ENCODE measurements at regions not wholly inside any gene's neighbourhood (a gene's known extent, or its start where the extent isn't known, plus 50 kb on each side); places are given as distances from the start of the nearest gene placed in this dataset.

- no peaks in the 10 kb centered on the region for H3K36me3 ChIP-seq
- no peaks in the 10 kb centered on the region for H3K9me3 ChIP-seq
- 76 to 78% methylated on average over 2 to 3 of the region's 3 CpGs for WGBS, 2 donors (ENCODE audit: low coverage in 1 of 2)
- no peaks in the 10 kb centered on the region for H3K4me1 ChIP-seq
- H3K4me3 ChIP-seq: no peak overlapping the region
- no peak for ATAC-seq
- no peak overlapping the region for H3K27ac ChIP-seq
- H3K27me3 ChIP-seq: no peaks in the 10 kb centered on the region
- no peak for TF ChIP-seq EP300 (IDR thresholded peaks at IDR 0.05)
- no peak for TF ChIP-seq CTCF (IDR thresholded peaks at IDR 0.05)
- no peak for TF ChIP-seq POLR2A (IDR thresholded peaks at IDR 0.05)
- TF ChIP-seq POLR2AphosphoS5 (IDR thresholded peaks at IDR 0.05): no peak
These were observed 245.9 kb downstream of the MTERF1 start for GRCh38 chr7:91634485-91635177.

GRCh38 chr7:91636129-91636724, 244.3 kb downstream of the MTERF1 start:
- no peaks in the 10 kb centered on the region for H3K36me3 ChIP-seq
- no peak for ATAC-seq
- no peaks in the 10 kb centered on the region for H3K4me1 ChIP-seq
- WGBS, 2 donors (ENCODE audit: low coverage in 1 of 2): 56 to 67% methylated on average over 5 to 6 of the region's 6 CpGs
- TF ChIP-seq POLR2A (IDR thresholded peaks at IDR 0.05) (no peak), CTCF (IDR thresholded peaks at IDR 0.05) (peak in 3 of 4 experiments; percentile 28 to 58 (median 50))
- no peak overlapping the region for H3K27ac ChIP-seq
- no peaks in the 10 kb centered on the region for H3K9me3 ChIP-seq
- H3K27me3 ChIP-seq: no peaks in the 10 kb centered on the region
- H3K4me3 ChIP-seq: no peak overlapping the region

- TF ChIP-seq POLR2AphosphoS5 (IDR thresholded peaks at IDR 0.05) (no peak), CTCF (IDR thresholded peaks at IDR 0.05) (no peak), POLR2A (IDR thresholded peaks at IDR 0.05) (no peak), EP300 (IDR thresholded peaks at IDR 0.05) (no peak)
- Histone ChIP-seq H3K27me3 (no peaks in the 10 kb centered on the region), H3K4me3 (no peak overlapping the region), H3K4me1 (no peaks in the 10 kb centered on the region), H3K27ac (no peak overlapping the region), H3K9me3 (no peaks in the 10 kb centered on the region), H3K36me3 (no peaks in the 10 kb centered on the region)
- ATAC-seq: no peak
- 83 to 93% methylated on average over 2 of the region's 2 CpGs for WGBS, 2 donors (ENCODE audit: low coverage in 1 of 2)
These were observed 243.8 kb downstream of the MTERF1 start for GRCh38 chr7:91636728-91637127.

- H3K27ac ChIP-seq: no peak overlapping the region
- H3K27me3 ChIP-seq: no peaks in the 10 kb centered on the region
- H3K36me3 ChIP-seq: no peaks in the 10 kb centered on the region
- H3K4me3 ChIP-seq: no peak overlapping the region
- no peak for TF ChIP-seq POLR2A (IDR thresholded peaks at IDR 0.05)
- TF ChIP-seq POLR2AphosphoS5 (IDR thresholded peaks at IDR 0.05): no peak
- no peak for TF ChIP-seq EP300 (IDR thresholded peaks at IDR 0.05)
- TF ChIP-seq CTCF (IDR thresholded peaks at IDR 0.05): no peak
- no peaks in the 10 kb centered on the region for H3K9me3 ChIP-seq
- WGBS, 2 donors (ENCODE audit: low coverage in 1 of 2): 55 to 96% methylated on average over 3 to 4 of the region's 4 CpGs
- no peaks in the 10 kb centered on the region for H3K4me1 ChIP-seq
- no peak for ATAC-seq
These were observed 236.2 kb downstream of the MTERF1 start for GRCh38 chr7:91644256-91644655.

GRCh38 chr7:91645542-91645941, 235.0 kb downstream of the MTERF1 start:
- no peaks in the 10 kb centered on the region for H3K36me3 ChIP-seq
- H3K27me3 ChIP-seq: no peaks in the 10 kb centered on the region
- H3K4me3 ChIP-seq: no peak overlapping the region
- H3K9me3 ChIP-seq: no peaks in the 10 kb centered on the region
- no peak for TF ChIP-seq POLR2AphosphoS5 (IDR thresholded peaks at IDR 0.05)
- TF ChIP-seq CTCF (IDR thresholded peaks at IDR 0.05): no peak
- no peak for TF ChIP-seq EP300 (IDR thresholded peaks at IDR 0.05)
- TF ChIP-seq POLR2A (IDR thresholded peaks at IDR 0.05): no peak
- WGBS, 2 donors (ENCODE audit: low coverage in 1 of 2): 100% methylated on average over 1 of the region's 1 CpG
- H3K4me1 ChIP-seq: no peaks in the 10 kb centered on the region
- no peak overlapping the region for H3K27ac ChIP-seq
- no peak for ATAC-seq

Measured in gastroesophageal sphincter (tissue), 4 donors.